ENCODE measurements at regions not wholly inside any gene's neighbourhood (a gene's known extent, or its start where the extent isn't known, plus 50 kb on each side); places are given as distances from the start of the nearest gene placed in this dataset.

GRCh38 chr10:9643782-9644181 is 1373.9 kb upstream of the CELF2 start:
- no peaks in the 10 kb centered on the region for H3K27me3 Mint-ChIP-seq
- Histone ChIP-seq H3K9me3 (ENCODE audit: control insufficient read depth in 2 of 2, low read length in 2 of 2) (no peaks in the 10 kb centered on the region), H3K36me3 (ENCODE audit: control insufficient read depth, insufficient read depth, low read length) (no peaks in the 10 kb centered on the region), H3K4me3 (ENCODE audit: low read depth, low read length) (no peak overlapping the region), H3K27me3 (ENCODE audit: control insufficient read depth, insufficient read depth, low read length) (no peaks in the 10 kb centered on the region), H3K27ac (ENCODE audit: insufficient read depth, low read length, poor library complexity, severe bottlenecking) (no peak overlapping the region), H3K4me1 (ENCODE audit: control insufficient read depth, insufficient read depth, low read length, poor library complexity, severe bottlenecking) (no peaks in the 10 kb centered on the region)
- no peak overlapping the region for H3K4me3 Mint-ChIP-seq
- no peak for DNase-seq
- no peak for ATAC-seq (ENCODE audit: low read depth in 2 of 2)
- peaks cover 0 to 28% (median 8%) of the 10 kb centered on the region in 7 donors for H3K9me3 Mint-ChIP-seq
- no peaks in the 10 kb centered on the region for H3K4me1 Mint-ChIP-seq
- H3K27ac Mint-ChIP-seq = no peak overlapping the region
- H3K36me3 Mint-ChIP-seq = no peaks in the 10 kb centered on the region

GRCh38 chr10:9645404-9645803 is 1372.3 kb upstream of the CELF2 start:
- Histone ChIP-seq H3K4me1 (ENCODE audit: control insufficient read depth, insufficient read depth, low read length, poor library complexity, severe bottlenecking) (no peaks in the 10 kb centered on the region), H3K9me3 (ENCODE audit: control insufficient read depth in 2 of 2, low read length in 2 of 2) (no peaks in the 10 kb centered on the region), H3K27me3 (ENCODE audit: control insufficient read depth, insufficient read depth, low read length) (no peaks in the 10 kb centered on the region), H3K36me3 (ENCODE audit: control insufficient read depth, insufficient read depth, low read length) (no peaks in the 10 kb centered on the region), H3K27ac (ENCODE audit: insufficient read depth, low read length, poor library complexity, severe bottlenecking) (no peak overlapping the region), H3K4me3 (ENCODE audit: low read depth, low read length) (no peak overlapping the region)
- no peaks in the 10 kb centered on the region for H3K4me1 Mint-ChIP-seq
- no peak overlapping the region for H3K4me3 Mint-ChIP-seq
- no peaks in the 10 kb centered on the region for H3K27me3 Mint-ChIP-seq
- ATAC-seq (ENCODE audit: low read depth in 2 of 2) (no peak), DNase-seq (no peak)
- H3K27ac Mint-ChIP-seq = no peak overlapping the region
- no peaks in the 10 kb centered on the region for H3K36me3 Mint-ChIP-seq
- peaks cover 0 to 28% (median 8%) of the 10 kb centered on the region in 7 donors for H3K9me3 Mint-ChIP-seq

- Mint-ChIP-seq H3K27me3 (no peaks in the 10 kb centered on the region), H3K4me3 (no peak overlapping the region), H3K36me3 (no peaks in the 10 kb centered on the region), H3K4me1 (no peaks in the 10 kb centered on the region), H3K9me3 (peaks cover 0 to 28% (median 8%) of the 10 kb centered on the region in 7 donors), H3K27ac (no peak overlapping the region)
- H3K4me3 ChIP-seq (ENCODE audit: low read depth, low read length) = no peak overlapping the region
- ATAC-seq (ENCODE audit: low read depth in 2 of 2) = no peak
- DNase-seq = no peak
- no peaks in the 10 kb centered on the region for H3K36me3 ChIP-seq (ENCODE audit: control insufficient read depth, insufficient read depth, low read length)
- H3K9me3 ChIP-seq (ENCODE audit: control insufficient read depth in 2 of 2, low read length in 2 of 2) = no peaks in the 10 kb centered on the region
- no peaks in the 10 kb centered on the region for H3K4me1 ChIP-seq (ENCODE audit: control insufficient read depth, insufficient read depth, low read length, poor library complexity, severe bottlenecking)
- H3K27me3 ChIP-seq (ENCODE audit: control insufficient read depth, insufficient read depth, low read length) = no peaks in the 10 kb centered on the region
- H3K27ac ChIP-seq (ENCODE audit: insufficient read depth, low read length, poor library complexity, severe bottlenecking) = no peak overlapping the region
Measured at GRCh38 chr10:9645928-9646600, 1371.6 kb upstream of the CELF2 start.

- Mint-ChIP-seq H3K27me3 (no peaks in the 10 kb centered on the region), H3K27ac (no peak overlapping the region), H3K4me1 (no peaks in the 10 kb centered on the region), H3K4me3 (no peak overlapping the region), H3K36me3 (no peaks in the 10 kb centered on the region), H3K9me3 (peaks cover 0 to 3% (median 0%) of the 10 kb centered on the region in 7 donors)
- ATAC-seq (ENCODE audit: low read depth in 2 of 2) (no peak), DNase-seq (no peak)
- Histone ChIP-seq H3K36me3 (ENCODE audit: control insufficient read depth, insufficient read depth, low read length) (no peaks in the 10 kb centered on the region), H3K27me3 (ENCODE audit: control insufficient read depth, insufficient read depth, low read length) (no peaks in the 10 kb centered on the region), H3K27ac (ENCODE audit: insufficient read depth, low read length, poor library complexity, severe bottlenecking) (no peak overlapping the region), H3K9me3 (ENCODE audit: control insufficient read depth in 2 of 2, low read length in 2 of 2) (peaks cover 0 to 1% of the 10 kb centered on the region in 2 experiments), H3K4me3 (ENCODE audit: low read depth, low read length) (no peak overlapping the region), H3K4me1 (ENCODE audit: control insufficient read depth, insufficient read depth, low read length, poor library complexity, severe bottlenecking) (no peaks in the 10 kb centered on the region)
Measured at GRCh38 chr10:9654261-9654660, 1363.4 kb upstream of the CELF2 start.

- Mint-ChIP-seq H3K36me3 (no peaks in the 10 kb centered on the region), H3K27me3 (no peaks in the 10 kb centered on the region), H3K4me1 (no peaks in the 10 kb centered on the region), H3K27ac (no peak overlapping the region), H3K4me3 (no peak overlapping the region), H3K9me3 (peaks cover 0 to 3% (median 0%) of the 10 kb centered on the region in 7 donors)
- no peaks in the 10 kb centered on the region for H3K4me1 ChIP-seq (ENCODE audit: control insufficient read depth, insufficient read depth, low read length, poor library complexity, severe bottlenecking)
- DNase-seq (no peak), ATAC-seq (ENCODE audit: low read depth in 2 of 2) (no peak)
- H3K27ac ChIP-seq (ENCODE audit: insufficient read depth, low read length, poor library complexity, severe bottlenecking) = no peak overlapping the region
- H3K4me3 ChIP-seq (ENCODE audit: low read depth, low read length) = no peak overlapping the region
- H3K9me3 ChIP-seq (ENCODE audit: control insufficient read depth in 2 of 2, low read length in 2 of 2) = peaks cover 0 to 1% of the 10 kb centered on the region in 2 experiments
- H3K36me3 ChIP-seq (ENCODE audit: control insufficient read depth, insufficient read depth, low read length) = no peaks in the 10 kb centered on the region
- H3K27me3 ChIP-seq (ENCODE audit: control insufficient read depth, insufficient read depth, low read length) = no peaks in the 10 kb centered on the region
Measured at GRCh38 chr10:9656386-9656785, 1361.3 kb upstream of the CELF2 start.

- Histone ChIP-seq H3K9me3 (ENCODE audit: control insufficient read depth in 2 of 2, low read length in 2 of 2) (peaks cover 0 to 1% of the 10 kb centered on the region in 2 experiments), H3K4me3 (ENCODE audit: low read depth, low read length) (no peak overlapping the region), H3K27me3 (ENCODE audit: control insufficient read depth, insufficient read depth, low read length) (no peaks in the 10 kb centered on the region), H3K27ac (ENCODE audit: insufficient read depth, low read length, poor library complexity, severe bottlenecking) (no peak overlapping the region), H3K4me1 (ENCODE audit: control insufficient read depth, insufficient read depth, low read length, poor library complexity, severe bottlenecking) (no peaks in the 10 kb centered on the region), H3K36me3 (ENCODE audit: control insufficient read depth, insufficient read depth, low read length) (no peaks in the 10 kb centered on the region)
- H3K36me3 Mint-ChIP-seq = no peaks in the 10 kb centered on the region
- H3K27ac Mint-ChIP-seq = no peak overlapping the region
- no peak for ATAC-seq (ENCODE audit: low read depth in 2 of 2)
- H3K4me3 Mint-ChIP-seq = no peak overlapping the region
- no peaks in the 10 kb centered on the region for H3K27me3 Mint-ChIP-seq
- no peaks in the 10 kb centered on the region for H3K4me1 Mint-ChIP-seq
- H3K9me3 Mint-ChIP-seq = peaks cover 0 to 3% (median 1%) of the 10 kb centered on the region in 7 donors
- no peak for DNase-seq
Measured at GRCh38 chr10:9656996-9657395, 1360.7 kb upstream of the CELF2 start.

- Mint-ChIP-seq H3K27me3 (no peaks in the 10 kb centered on the region), H3K36me3 (no peaks in the 10 kb centered on the region), H3K9me3 (peaks cover 0 to 3% (median 1%) of the 10 kb centered on the region in 7 donors), H3K4me1 (no peaks in the 10 kb centered on the region), H3K4me3 (no peak overlapping the region), H3K27ac (no peak overlapping the region)
- no peaks in the 10 kb centered on the region for H3K4me1 ChIP-seq (ENCODE audit: control insufficient read depth, insufficient read depth, low read length, poor library complexity, severe bottlenecking)
- peaks cover 0 to 1% of the 10 kb centered on the region in 2 experiments for H3K9me3 ChIP-seq (ENCODE audit: control insufficient read depth in 2 of 2, low read length in 2 of 2)
- H3K27ac ChIP-seq (ENCODE audit: insufficient read depth, low read length, poor library complexity, severe bottlenecking) = no peak overlapping the region
- no peaks in the 10 kb centered on the region for H3K27me3 ChIP-seq (ENCODE audit: control insufficient read depth, insufficient read depth, low read length)
- no peaks in the 10 kb centered on the region for H3K36me3 ChIP-seq (ENCODE audit: control insufficient read depth, insufficient read depth, low read length)
- no peak for ATAC-seq (ENCODE audit: low read depth in 2 of 2)
- no peak overlapping the region for H3K4me3 ChIP-seq (ENCODE audit: low read depth, low read length)
- DNase-seq = no peak
Measured at GRCh38 chr10:9657530-9657929, 1360.1 kb upstream of the CELF2 start.

GRCh38 chr10:9668411-9668810 is 1349.3 kb upstream of the CELF2 start:
- H3K36me3 ChIP-seq (ENCODE audit: control insufficient read depth, insufficient read depth, low read length) = no peaks in the 10 kb centered on the region
- H3K4me3 ChIP-seq (ENCODE audit: low read depth, low read length) = no peak overlapping the region

More at GRCh38 chr10:9668411-9668810, 1349.3 kb upstream of the CELF2 start:
- no peak for DNase-seq
- Mint-ChIP-seq H3K36me3 (no peaks in the 10 kb centered on the region), H3K4me3 (no peak overlapping the region), H3K9me3 (peaks cover 0 to 10% (median 0%) of the 10 kb centered on the region in 7 donors), H3K27me3 (no peaks in the 10 kb centered on the region), H3K27ac (peak overlapping the region in 1 of 3 donors; percentile 2), H3K4me1 (no peaks in the 10 kb centered on the region)
- Histone ChIP-seq H3K4me1 (ENCODE audit: control insufficient read depth, insufficient read depth, low read length, poor library complexity, severe bottlenecking) (no peaks in the 10 kb centered on the region), H3K27ac (ENCODE audit: insufficient read depth, low read length, poor library complexity, severe bottlenecking) (no peak overlapping the region), H3K27me3 (ENCODE audit: control insufficient read depth, insufficient read depth, low read length) (no peaks in the 10 kb centered on the region), H3K9me3 (ENCODE audit: control insufficient read depth in 2 of 2, low read length in 2 of 2) (no peaks in the 10 kb centered on the region)
- ATAC-seq (ENCODE audit: low read depth in 2 of 2) = no peak
